ENCODE measurements at regions not wholly inside any gene's neighbourhood (a gene's known extent, or its start where the extent isn't known, plus 50 kb on each side); places are given as distances from the start of the nearest gene placed in this dataset.
A peak's percentile ranks its signal among the peaks of the same experiment; 100 is the strongest.

GRCh38 chr18:32549248-32550110 is 78.8 kb upstream of the GAREM1 start:
- H3K9me2 ChIP-seq (ENCODE audit: insufficient read depth) = no peaks in the 10 kb centered on the region
- peak; percentile 80 for ATAC-seq
- no peak overlapping the region for H3K27ac Mint-ChIP-seq
- H3K4me1 Mint-ChIP-seq = peaks cover 29% of the 10 kb centered on the region
- no peaks in the 10 kb centered on the region for H3K36me3 ChIP-seq (ENCODE audit: insufficient read depth)
- no peak overlapping the region for H3K4me3 Mint-ChIP-seq
- H3K36me3 Mint-ChIP-seq (ENCODE audit: low read depth) = no peaks in the 10 kb centered on the region
- H3K27me3 Mint-ChIP-seq (ENCODE audit: insufficient read depth, low read depth, poor library complexity) = peaks cover 4% of the 10 kb centered on the region
- no peaks in the 10 kb centered on the region for H3K9me3 Mint-ChIP-seq
- H2AFZ ChIP-seq = no peak overlapping the region
- H3K27ac ChIP-seq (ENCODE audit: low read depth) = no peak overlapping the region
- H4K20me1 ChIP-seq (replicated peaks; ENCODE audit: insufficient read depth) = no peaks in the 10 kb centered on the region
- peaks cover 17% of the 10 kb centered on the region for H3K4me1 ChIP-seq (ENCODE audit: insufficient read depth)
- no peak overlapping the region; the same call in 1 of the 2 replicates for H3K4me2 ChIP-seq
- no peaks in the 10 kb centered on the region for H3K79me2 ChIP-seq (replicated peaks; ENCODE audit: insufficient read depth)
- no peaks in the 10 kb centered on the region for H3K27me3 ChIP-seq (ENCODE audit: insufficient read depth)
- peak; percentile 90 for DNase-seq (ENCODE audit: low spot score)
- no peak overlapping the region for H3K4me3 ChIP-seq
- no peaks in the 10 kb centered on the region for H3F3A ChIP-seq (replicated peaks; ENCODE audit: low read depth)
- no peak for TF ChIP-seq POLR2AphosphoS5 (IDR thresholded peaks at IDR 0.05; ENCODE audit: low read depth)
- TF ChIP-seq CREB1 (CRISPR knock-in tag; IDR thresholded peaks at IDR 0.05; ENCODE audit: low read depth) = peak; percentile 73
- peak; percentile 87 to 94 for TF ChIP-seq CTCF (conservative IDR thresholded peaks at IDR 0.05; ENCODE audit: low read depth in 2 of 2)
- TF ChIP-seq REST (IDR thresholded peaks at IDR 0.05; ENCODE audit: unreplicated experiment) = no peak

- Mint-ChIP-seq H3K36me3 (ENCODE audit: low read depth) (no peaks in the 10 kb centered on the region), H3K27me3 (ENCODE audit: insufficient read depth, low read depth, poor library complexity) (peaks cover 4% of the 10 kb centered on the region), H3K4me3 (peak overlapping the region; percentile 38; the same call in 2 of the 3 replicates), H3K4me1 (peaks cover 29% of the 10 kb centered on the region), H3K27ac (peak overlapping the region; percentile 87), H3K9me3 (no peaks in the 10 kb centered on the region)
- Histone ChIP-seq H3K27ac (ENCODE audit: low read depth) (no peak overlapping the region), H3K4me2 (peak overlapping the region; percentile 4), H3F3A (replicated peaks; ENCODE audit: low read depth) (no peaks in the 10 kb centered on the region), H3K36me3 (ENCODE audit: insufficient read depth) (no peaks in the 10 kb centered on the region), H4K20me1 (replicated peaks; ENCODE audit: insufficient read depth) (no peaks in the 10 kb centered on the region), H3K4me3 (no peak overlapping the region), H2AFZ (0 out of 2 replicates have a peak overlapping the region, but pooled peaks have one; percentile 13), H3K27me3 (ENCODE audit: insufficient read depth) (no peaks in the 10 kb centered on the region), H3K4me1 (ENCODE audit: insufficient read depth) (peaks cover 17% of the 10 kb centered on the region), H3K9me2 (ENCODE audit: insufficient read depth) (no peaks in the 10 kb centered on the region), H3K79me2 (replicated peaks; ENCODE audit: insufficient read depth) (no peaks in the 10 kb centered on the region)
- ATAC-seq (peak; percentile 67), DNase-seq (ENCODE audit: low spot score) (peak; percentile 59)
- no peak for TF ChIP-seq NANOG (IDR thresholded peaks at IDR 0.05; ENCODE audit: borderline replicate concordance)
- TF ChIP-seq ETS1 (IDR thresholded peaks at IDR 0.05) = no peak
- TF ChIP-seq EZH2phosphoT487 (IDR thresholded peaks at IDR 0.05; ENCODE audit: unreplicated experiment) = no peak
Observed at GRCh38 chr18:32548688-32549087, 78.0 kb upstream of the GAREM1 start.

All from GM23338 (cell line).